Coronary artery (tissue), 2 donors: ENCODE measurements at regions not wholly inside any gene's neighbourhood (a gene's known extent, or its start where the extent isn't known, plus 50 kb on each side); places are given as distances from the start of the nearest gene placed in this dataset.

Experiments
- DNase-seq: peaks from one replicate; pipeline ENCODE4 v3.0.0-alpha.2; 2017; ENCODE audit warnings: low spot score
- H3K27ac ChIP-seq, 2 donors: fragments of 200-600 bp; sonication (generic); one replicate each; pipeline ENCODE4 v1.5.1; 2016 to 2019
- H3K4me3 ChIP-seq: fragments of 200-600 bp; sonication (generic); 2 replicates; pipeline ENCODE4 v1.5.1; 2016; ENCODE audit warnings: mild to moderate bottlenecking, moderate library complexity
- TF ChIP-seq, protein P1 (sequence below): fragments of 200-600 bp; sonication (generic); IDR thresholded peaks from one replicate; pipeline ENCODE4 v1.5.1; 2019; ENCODE audit warnings: antibody characterized with exemption

DNA sequence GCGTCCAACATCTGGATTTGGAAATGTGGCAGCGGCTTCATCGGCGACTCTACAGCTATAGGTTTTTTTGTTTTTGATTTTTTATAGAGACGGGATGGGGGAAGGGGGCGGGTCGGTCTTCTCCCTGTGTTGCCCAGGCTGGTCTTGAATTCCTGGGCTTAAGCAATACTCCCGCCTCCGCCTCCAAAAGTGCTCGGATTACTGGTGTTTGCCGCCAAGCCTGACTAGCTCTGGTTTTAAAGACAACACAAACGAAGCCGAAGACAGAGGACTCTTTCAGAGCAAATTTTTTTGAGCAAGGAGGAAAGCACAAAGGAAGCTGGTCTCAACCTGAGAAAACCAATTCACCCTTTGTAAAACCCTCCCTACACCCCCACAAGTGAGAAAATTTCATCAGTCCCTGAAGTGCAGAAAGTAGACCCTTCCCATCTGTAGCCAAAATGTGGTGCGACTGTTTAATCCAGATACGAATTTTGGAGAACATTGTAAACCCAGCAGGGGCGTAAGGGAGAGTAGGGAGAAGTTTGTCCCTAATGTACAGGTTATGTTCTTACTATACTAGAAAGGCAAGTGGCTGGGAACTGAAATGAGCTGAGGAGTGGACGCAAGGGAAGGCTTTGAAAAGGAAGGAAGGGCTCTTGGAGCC lies 185.9 kb downstream of the TRIM27 start:
- no peak for DNase-seq
- TF ChIP-seq, protein P1, sequence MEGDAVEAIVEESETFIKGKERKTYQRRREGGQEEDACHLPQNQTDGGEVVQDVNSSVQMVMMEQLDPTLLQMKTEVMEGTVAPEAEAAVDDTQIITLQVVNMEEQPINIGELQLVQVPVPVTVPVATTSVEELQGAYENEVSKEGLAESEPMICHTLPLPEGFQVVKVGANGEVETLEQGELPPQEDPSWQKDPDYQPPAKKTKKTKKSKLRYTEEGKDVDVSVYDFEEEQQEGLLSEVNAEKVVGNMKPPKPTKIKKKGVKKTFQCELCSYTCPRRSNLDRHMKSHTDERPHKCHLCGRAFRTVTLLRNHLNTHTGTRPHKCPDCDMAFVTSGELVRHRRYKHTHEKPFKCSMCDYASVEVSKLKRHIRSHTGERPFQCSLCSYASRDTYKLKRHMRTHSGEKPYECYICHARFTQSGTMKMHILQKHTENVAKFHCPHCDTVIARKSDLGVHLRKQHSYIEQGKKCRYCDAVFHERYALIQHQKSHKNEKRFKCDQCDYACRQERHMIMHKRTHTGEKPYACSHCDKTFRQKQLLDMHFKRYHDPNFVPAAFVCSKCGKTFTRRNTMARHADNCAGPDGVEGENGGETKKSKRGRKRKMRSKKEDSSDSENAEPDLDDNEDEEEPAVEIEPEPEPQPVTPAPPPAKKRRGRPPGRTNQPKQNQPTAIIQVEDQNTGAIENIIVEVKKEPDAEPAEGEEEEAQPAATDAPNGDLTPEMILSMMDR: no peak
- no peak overlapping the region for H3K4me3 ChIP-seq
- no peak overlapping the region for H3K27ac ChIP-seq

DNA sequence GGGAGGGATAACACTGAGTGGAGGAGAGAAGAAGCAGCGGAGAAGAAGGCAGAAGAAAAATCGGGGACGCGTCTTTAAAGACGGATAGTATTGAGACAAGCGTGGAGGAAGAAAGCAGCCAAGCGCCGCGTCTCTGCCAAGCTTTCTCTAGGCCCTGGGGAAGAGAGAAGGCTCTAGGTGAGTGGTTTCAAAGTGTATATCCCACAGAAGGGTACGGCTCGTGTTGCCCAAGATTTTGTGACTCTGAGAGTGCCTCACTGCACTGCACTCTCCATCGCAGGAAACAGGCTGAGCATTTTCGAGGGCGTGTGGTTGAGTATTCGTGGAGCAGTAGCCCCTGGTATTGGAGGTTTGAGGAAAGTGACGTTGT lies 185.4 kb downstream of the TRIM27 start:
- no peak for DNase-seq
- no peak overlapping the region for H3K4me3 ChIP-seq
- TF ChIP-seq, protein P1: no peak
- no peak overlapping the region for H3K27ac ChIP-seq

DNA sequence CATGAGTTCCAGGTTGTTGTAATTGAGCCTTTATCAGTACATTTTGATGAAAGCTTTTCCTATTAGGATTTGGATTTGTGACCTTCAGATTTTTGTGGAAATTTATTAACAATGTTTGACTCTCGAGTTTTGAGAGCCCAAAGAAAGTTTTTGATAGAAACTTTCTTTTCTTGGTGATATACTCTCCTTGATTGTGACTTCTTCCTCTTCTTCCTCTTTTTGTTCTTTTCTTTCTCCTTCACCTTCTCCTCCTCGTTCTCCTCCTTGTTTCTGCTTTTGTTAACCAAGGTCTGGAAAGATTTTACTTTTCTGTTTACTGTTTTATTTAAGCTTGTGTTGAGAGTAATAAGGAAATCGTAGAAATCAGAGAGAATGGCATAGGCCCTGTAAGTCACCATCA lies 182.4 kb downstream of the TRIM27 start:
- H3K27ac ChIP-seq: no peak overlapping the region
- no peak overlapping the region for H3K4me3 ChIP-seq
- DNase-seq: no peak
- TF ChIP-seq, protein P1: no peak

DNA sequence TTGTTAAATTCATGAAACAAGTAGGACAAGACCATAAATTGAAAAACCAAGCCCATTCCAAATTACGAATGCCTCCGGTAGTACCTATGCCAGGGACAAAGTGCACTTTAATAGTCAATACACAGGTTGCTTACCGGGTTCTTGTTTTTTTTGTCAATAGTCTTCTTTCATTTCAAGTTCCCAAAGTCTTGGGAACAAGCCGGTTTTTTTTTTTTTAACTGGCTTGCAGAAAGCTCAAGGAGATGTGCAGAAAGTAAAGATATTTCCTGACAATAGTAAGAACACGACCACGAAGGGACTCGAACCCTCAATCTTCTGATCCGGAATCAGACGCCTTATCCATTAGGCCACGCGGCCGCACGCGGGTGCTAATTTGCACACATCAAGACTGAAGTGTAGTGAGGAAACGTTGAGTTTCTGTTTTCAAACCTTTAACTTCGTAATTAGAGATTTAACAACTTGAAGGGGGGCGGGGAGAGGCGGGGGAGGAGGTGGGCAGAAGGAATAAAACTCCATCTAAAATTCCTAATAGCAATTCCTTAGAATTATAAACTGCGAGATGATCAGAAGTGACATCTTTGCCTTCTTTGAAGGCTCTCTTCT lies 181.0 kb downstream of the TRIM27 start:
- Histone ChIP-seq H3K27ac (no peak overlapping the region), H3K4me3 (no peak overlapping the region)
- DNase-seq: no peak
- TF ChIP-seq, protein P1: no peak

DNA sequence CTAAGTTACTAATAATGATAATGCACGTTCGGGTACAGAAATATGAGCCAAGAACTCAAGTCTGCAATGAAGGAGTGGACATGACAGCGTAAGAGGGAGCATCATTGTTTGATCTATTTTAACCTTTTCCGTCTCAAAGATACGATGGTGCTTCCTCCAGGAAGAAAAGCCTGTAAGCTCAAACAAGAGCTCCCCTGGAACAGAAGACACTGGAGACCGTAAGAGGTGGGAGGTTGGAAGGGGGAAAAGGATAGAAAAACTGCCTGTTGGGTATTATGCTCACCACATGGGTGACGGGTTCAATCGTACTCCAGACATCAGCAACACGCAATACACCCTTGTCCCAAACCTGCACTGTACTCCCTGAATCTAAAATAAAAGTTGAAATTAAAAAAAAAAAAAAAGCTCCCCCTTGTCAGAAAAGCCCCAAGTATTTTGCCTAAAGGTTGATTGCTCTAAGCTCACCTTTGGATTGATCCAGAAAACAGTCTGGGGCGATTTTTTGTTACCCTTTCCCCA lies 180.5 kb downstream of the TRIM27 start:
- TF ChIP-seq, protein P1: no peak
- no peak overlapping the region for H3K4me3 ChIP-seq
- no peak overlapping the region for H3K27ac ChIP-seq
- DNase-seq: no peak

DNA sequence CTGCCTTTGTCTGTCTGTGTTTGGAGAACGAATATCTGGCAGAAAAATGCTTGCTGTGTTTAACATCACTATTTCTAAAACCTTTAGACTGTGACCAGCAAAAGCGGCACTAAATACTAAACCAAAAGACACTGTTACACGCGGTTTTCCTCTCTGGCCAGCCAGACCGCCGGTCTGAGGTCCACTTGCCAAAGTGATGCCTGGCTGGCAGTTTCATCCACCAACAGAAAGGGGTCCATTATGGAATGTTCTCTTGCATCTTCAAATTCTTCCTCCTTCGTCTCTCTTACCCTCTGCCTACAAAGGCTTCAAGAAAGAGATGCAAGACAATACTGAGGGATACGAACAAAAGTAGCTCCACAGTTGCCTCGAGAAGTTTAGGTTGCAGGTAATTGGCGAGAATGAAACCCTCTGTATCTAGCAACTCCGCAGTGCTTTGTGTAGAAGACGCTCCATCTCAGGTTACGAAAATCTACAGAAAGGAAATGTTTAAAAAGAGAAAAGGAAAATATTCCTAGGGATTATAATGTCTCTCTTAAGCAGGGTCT lies 176.6 kb downstream of the TRIM27 start:
- Histone ChIP-seq H3K4me3 (no peak overlapping the region), H3K27ac (no peak overlapping the region)
- no peak for DNase-seq
- TF ChIP-seq, protein P1: no peak

DNA sequence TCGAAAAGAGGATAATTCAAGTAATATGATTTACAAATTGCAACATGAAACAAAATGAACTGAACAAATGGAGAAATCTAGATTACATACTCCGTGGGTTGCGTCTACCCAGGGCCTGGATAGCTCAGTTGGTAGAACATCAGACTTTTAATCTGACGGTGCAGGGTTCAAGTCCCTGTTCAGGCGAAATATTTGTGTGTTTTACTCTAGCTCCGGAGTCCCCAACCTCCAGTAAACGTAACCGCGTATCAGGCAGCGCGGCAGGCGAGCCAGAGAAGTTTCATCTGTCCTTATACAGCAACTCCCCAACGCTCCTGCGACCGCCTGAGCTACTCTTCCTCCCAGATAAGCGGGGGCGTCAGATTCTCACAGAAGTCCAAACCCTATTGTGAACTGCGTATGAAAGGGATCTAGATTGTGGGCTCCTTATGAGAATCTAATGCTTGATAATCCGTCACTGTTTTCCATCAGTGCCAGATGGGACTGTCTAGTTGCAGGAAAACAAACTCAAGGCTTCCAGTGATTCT lies 176.1 kb downstream of the TRIM27 start:
- TF ChIP-seq, protein P1: no peak
- Histone ChIP-seq H3K27ac (no peak overlapping the region), H3K4me3 (no peak overlapping the region)
- no peak for DNase-seq
